ENCODE measurements at regions not wholly inside any gene's neighbourhood (a gene's known extent, or its start where the extent isn't known, plus 50 kb on each side); places are given as distances from the start of the nearest gene placed in this dataset.

GRCh38 chr14:98599082-98599481, 672.9 kb downstream of the BCL11B start (continued):
- TF ChIP-seq ZNF398 (tag by site-specific recombination; IDR thresholded peaks at IDR 0.05) (no peak), ZNF248 (tag by site-specific recombination; IDR thresholded peaks at IDR 0.05) (no peak), BCL11A (tag by site-specific recombination; IDR thresholded peaks at IDR 0.05; ENCODE audit: low read depth) (no peak)

- CTCF ChIA-PET: no interaction called here
- no peak overlapping the region for H3K27ac ChIP-seq (ENCODE audit: extremely low read depth, low read depth, low read length)
Measured at GRCh38 chr14:98602983-98603382, 669.0 kb downstream of the BCL11B start.

GRCh38 chr14:98605043-98605442, 667.0 kb downstream of the BCL11B start:
- no peaks in the 10 kb centered on the region for H3K9me3 ChIP-seq (ENCODE audit: control insufficient read depth, insufficient read depth, low read depth, low read length)
- TF ChIP-seq ZNF639 (tag by site-specific recombination; IDR thresholded peaks at IDR 0.05) (no peak), ZBTB1 (tag by site-specific recombination; IDR thresholded peaks at IDR 0.05) (no peak), ZNF560 (tag by site-specific recombination; IDR thresholded peaks at IDR 0.05; ENCODE audit: borderline replicate concordance) (no peak), ZNF677 (tag by site-specific recombination; IDR thresholded peaks at IDR 0.05) (no peak), ZNF629 (tag by site-specific recombination; IDR thresholded peaks at IDR 0.05) (no peak), ZNF157 (tag by site-specific recombination; IDR thresholded peaks at IDR 0.05) (no peak), REST (tag by site-specific recombination; IDR thresholded peaks at IDR 0.05) (no peak), ZNF280D (tag by site-specific recombination; IDR thresholded peaks at IDR 0.05) (no peak), ZNF623 (tag by site-specific recombination; IDR thresholded peaks at IDR 0.05) (no peak), ZBTB49 (tag by site-specific recombination; IDR thresholded peaks at IDR 0.05; ENCODE audit: low read depth) (no peak)

More at GRCh38 chr14:98602983-98603382, 669.0 kb downstream of the BCL11B start:
- no peaks in the 10 kb centered on the region for H3K4me1 ChIP-seq (ENCODE audit: control insufficient read depth, insufficient read depth, low read length)
- H3K9me3 ChIP-seq (ENCODE audit: control insufficient read depth, insufficient read depth, low read depth, low read length): no peaks in the 10 kb centered on the region
- POLR2A ChIA-PET: no interaction called here
- H3K4me3 ChIP-seq (ENCODE audit: low read depth, low read length): no peak overlapping the region
- no peak for TF ChIP-seq BCL11B (tag by site-specific recombination; IDR thresholded peaks at IDR 0.05; ENCODE audit: low read depth)
- TF ChIP-seq KLF7 (tag by site-specific recombination; IDR thresholded peaks at IDR 0.05; ENCODE audit: borderline replicate concordance): no peak
- TF ChIP-seq ZNF707 (tag by site-specific recombination; IDR thresholded peaks at IDR 0.05): no peak
- TF ChIP-seq HOXD13 (CRISPR knock-in tag; IDR thresholded peaks at IDR 0.05; ENCODE audit: borderline replicate concordance): no peak
- no peak for TF ChIP-seq ZNF747 (tag by site-specific recombination; IDR thresholded peaks at IDR 0.05)
- no peak for TF ChIP-seq SETDB1 (IDR thresholded peaks at IDR 0.05; ENCODE audit: insufficient read length, low read length)
- TF ChIP-seq ZNF48 (tag by site-specific recombination; IDR thresholded peaks at IDR 0.05): no peak
- TF ChIP-seq ZNF121 (tag by site-specific recombination; IDR thresholded peaks at IDR 0.05): no peak
- no peak for TF ChIP-seq ZNF624 (tag by site-specific recombination; IDR thresholded peaks at IDR 0.05)
- TF ChIP-seq ZNF449 (tag by site-specific recombination; IDR thresholded peaks at IDR 0.05): no peak
- no peak for TF ChIP-seq ZNF394 (tag by site-specific recombination; IDR thresholded peaks at IDR 0.05; ENCODE audit: borderline replicate concordance)
- no peak for TF ChIP-seq ZNF223 (tag by site-specific recombination; IDR thresholded peaks at IDR 0.05)
- TF ChIP-seq SP2 (tag by site-specific recombination; IDR thresholded peaks at IDR 0.05): no peak
- no peak for TF ChIP-seq ZNF114 (tag by site-specific recombination; IDR thresholded peaks at IDR 0.05)
- H3K36me3 ChIP-seq (ENCODE audit: control insufficient read depth in 2 of 2, insufficient read depth in 1 of 2, low read length in 2 of 2): no peaks in the 10 kb centered on the region

More at GRCh38 chr14:98605043-98605442, 667.0 kb downstream of the BCL11B start:
- H3K27ac ChIP-seq (ENCODE audit: extremely low read depth, low read depth, low read length): no peak overlapping the region
- ChIA-PET CTCF (no interaction called here), POLR2A (no interaction called here)
- no peak overlapping the region for H3K4me3 ChIP-seq (ENCODE audit: low read depth, low read length)
- no peaks in the 10 kb centered on the region for H3K36me3 ChIP-seq (ENCODE audit: control insufficient read depth in 2 of 2, insufficient read depth in 1 of 2, low read length in 2 of 2)
- no peaks in the 10 kb centered on the region for H3K4me1 ChIP-seq (ENCODE audit: control insufficient read depth, insufficient read depth, low read length)
